Ovary (tissue), 3 donors: ENCODE measurements at regions not wholly inside any gene's neighbourhood (a gene's known extent, or its start where the extent isn't known, plus 50 kb on each side); places are given as distances from the start of the nearest gene placed in this dataset.

Experiments
- CTCF ChIP-seq, 3 donors: fragments of 450-650 bp in 2 of 3; fragments of 200-600 bp in 1 of 3; IDR thresholded peaks; one replicate each; pipeline versions ENCODE4 v1.5.1 to v1.8.0; 2016 to 2022; ENCODE audit warnings: antibody characterized with exemption in 3 of 3, mild to moderate bottlenecking in 1 of 3
- EP300 ChIP-seq: sonication (generic); formaldehyde crosslinking; IDR thresholded peaks from one replicate; pipeline ENCODE4 v1.6.1; 2017; ENCODE audit warnings: antibody characterized with exemption
- POLR2A ChIP-seq: fragments of 450-650 bp; IDR thresholded peaks from one replicate; pipeline ENCODE4 v1.6.1; 2017; ENCODE audit warnings: antibody characterized with exemption, mild to moderate bottlenecking, moderate library complexity
- donor health status: DM: no; HTN: no; CAD: no.

GRCh38 chr5:173781816-173782670 is 106.1 kb upstream of the CPEB4 start:
- no peak for TF ChIP-seq EP300
- TF ChIP-seq CTCF (IDR thresholded peaks at IDR 0.05): no peak
- no peak for TF ChIP-seq POLR2A
